ENCODE measurements at regions not wholly inside any gene's neighbourhood (a gene's known extent, or its start where the extent isn't known, plus 50 kb on each side); places are given as distances from the start of the nearest gene placed in this dataset.

- DNase-seq (ENCODE audit: low spot score): no peak
Measured at GRCh38 chr20:40958598-40958997, 70.0 kb upstream of the TOP1 start.

- no peak for DNase-seq (ENCODE audit: low spot score)
Measured at GRCh38 chr20:40959325-40960092, 69.1 kb upstream of the TOP1 start.

GRCh38 chr20:40960101-40960500 is 68.5 kb upstream of the TOP1 start:
- no peak for DNase-seq (ENCODE audit: low spot score)

- no peak for DNase-seq (ENCODE audit: low spot score)
Measured at GRCh38 chr20:40960521-40960956, 68.1 kb upstream of the TOP1 start.

GRCh38 chr20:40961176-40961575 is 67.4 kb upstream of the TOP1 start:
- no peak for DNase-seq (ENCODE audit: low spot score)

- DNase-seq (ENCODE audit: low spot score): no peak
Measured at GRCh38 chr20:40961686-40962640, 66.7 kb upstream of the TOP1 start.

GRCh38 chr20:40962733-40963504 is 65.7 kb upstream of the TOP1 start:
- DNase-seq (ENCODE audit: low spot score): peak; percentile 77

GRCh38 chr20:40963505-40963845 is 65.1 kb upstream of the TOP1 start:
- no peak for DNase-seq (ENCODE audit: low spot score)

- no peak for DNase-seq (ENCODE audit: low spot score)
Measured at GRCh38 chr20:40965671-40966070, 63.0 kb upstream of the TOP1 start.

- DNase-seq (ENCODE audit: low spot score): peak; percentile 31
Measured at GRCh38 chr20:40966103-40966502, 62.5 kb upstream of the TOP1 start.

- no peak for DNase-seq (ENCODE audit: low spot score)
Measured at GRCh38 chr20:40966516-40967185, 62.0 kb upstream of the TOP1 start.

- no peak for DNase-seq (ENCODE audit: low spot score)
Measured at GRCh38 chr20:40967700-40968099, 60.9 kb upstream of the TOP1 start.

GRCh38 chr20:40968816-40969562 is 59.6 kb upstream of the TOP1 start:
- DNase-seq (ENCODE audit: low spot score): peak; percentile 62

GRCh38 chr20:40970218-40970617 is 58.4 kb upstream of the TOP1 start:
- no peak for DNase-seq (ENCODE audit: low spot score)

- DNase-seq (ENCODE audit: low spot score): no peak
Measured at GRCh38 chr20:40977218-40977617, 51.4 kb upstream of the TOP1 start.

- DNase-seq (ENCODE audit: low spot score): no peak
Measured at GRCh38 chr20:40978761-40979160, 49.9 kb upstream of the TOP1 start.
